ENCODE measurements at regions not wholly inside any gene's neighbourhood (a gene's known extent, or its start where the extent isn't known, plus 50 kb on each side); places are given as distances from the start of the nearest gene placed in this dataset.

- H3K4me1 Mint-ChIP-seq (ENCODE audit: low read depth, unreplicated experiment) = peaks cover 12% of the 10 kb centered on the region
- no TSS peak for BruUV-seq (replicated peaks)
- no peak for TF ChIP-seq CTCF (IDR thresholded peaks at IDR 0.05; ENCODE audit: unreplicated experiment)
- peaks cover 41% of the 10 kb centered on the region for H3K27me3 Mint-ChIP-seq (ENCODE audit: unreplicated experiment)
- H3K36me3 Mint-ChIP-seq (ENCODE audit: insufficient read depth, unreplicated experiment) = no peaks in the 10 kb centered on the region
- H3K4me3 Mint-ChIP-seq (ENCODE audit: low read depth, unreplicated experiment) = no peak overlapping the region
- DNase-seq = no peak
- CTCF ChIA-PET = no interaction called here
- no peaks in the 10 kb centered on the region for H3K9me3 Mint-ChIP-seq (ENCODE audit: low read depth, unreplicated experiment)
- H3K27ac Mint-ChIP-seq (ENCODE audit: unreplicated experiment) = no peak overlapping the region
- intact Hi-C loops (cut with micrococcal nuclease; ENCODE audit: unreplicated experiment) = no loop called here
Measured at GRCh38 chr2:223219872-223220657, 168.1 kb downstream of the KCNE4 start.

- peaks cover 12% of the 10 kb centered on the region for H3K4me1 Mint-ChIP-seq (ENCODE audit: low read depth, unreplicated experiment)
- no peak for DNase-seq
- intact Hi-C loops (cut with micrococcal nuclease; ENCODE audit: unreplicated experiment) = no loop called here
- no peak for TF ChIP-seq CTCF (IDR thresholded peaks at IDR 0.05; ENCODE audit: unreplicated experiment)
- BruUV-seq (replicated peaks) = no TSS peak
- CTCF ChIA-PET = no interaction called here
- no peak overlapping the region for H3K27ac Mint-ChIP-seq (ENCODE audit: unreplicated experiment)
- H3K27me3 Mint-ChIP-seq (ENCODE audit: unreplicated experiment) = peaks cover 35% of the 10 kb centered on the region
- no peak overlapping the region for H3K4me3 Mint-ChIP-seq (ENCODE audit: low read depth, unreplicated experiment)
- H3K36me3 Mint-ChIP-seq (ENCODE audit: insufficient read depth, unreplicated experiment) = no peaks in the 10 kb centered on the region
- H3K9me3 Mint-ChIP-seq (ENCODE audit: low read depth, unreplicated experiment) = no peaks in the 10 kb centered on the region
Measured at GRCh38 chr2:223220658-223220925, 168.6 kb downstream of the KCNE4 start.

GRCh38 chr2:223221139-223221835, 169.3 kb downstream of the KCNE4 start:
- Mint-ChIP-seq H3K9me3 (ENCODE audit: low read depth, unreplicated experiment) (no peaks in the 10 kb centered on the region), H3K27me3 (ENCODE audit: unreplicated experiment) (peaks cover 28% of the 10 kb centered on the region), H3K4me1 (ENCODE audit: low read depth, unreplicated experiment) (peaks cover 12% of the 10 kb centered on the region), H3K36me3 (ENCODE audit: insufficient read depth, unreplicated experiment) (no peaks in the 10 kb centered on the region), H3K4me3 (ENCODE audit: low read depth, unreplicated experiment) (no peak overlapping the region), H3K27ac (ENCODE audit: unreplicated experiment) (no peak overlapping the region)
- TF ChIP-seq CTCF (IDR thresholded peaks at IDR 0.05; ENCODE audit: unreplicated experiment) = no peak
- peak; percentile 4 for DNase-seq
- CTCF ChIA-PET = no interaction called here
- intact Hi-C loops (cut with micrococcal nuclease; ENCODE audit: unreplicated experiment) = no loop called here
- BruUV-seq (replicated peaks) = no TSS peak

- intact Hi-C loops (cut with micrococcal nuclease; ENCODE audit: unreplicated experiment) = no loop called here
- DNase-seq = peak; percentile 12
- Mint-ChIP-seq H3K27ac (ENCODE audit: unreplicated experiment) (no peak overlapping the region), H3K4me1 (ENCODE audit: low read depth, unreplicated experiment) (peaks cover 12% of the 10 kb centered on the region), H3K4me3 (ENCODE audit: low read depth, unreplicated experiment) (no peak overlapping the region), H3K36me3 (ENCODE audit: insufficient read depth, unreplicated experiment) (no peaks in the 10 kb centered on the region), H3K9me3 (ENCODE audit: low read depth, unreplicated experiment) (no peaks in the 10 kb centered on the region), H3K27me3 (ENCODE audit: unreplicated experiment) (peaks cover 23% of the 10 kb centered on the region)
- CTCF ChIA-PET = no interaction called here
- TF ChIP-seq CTCF (IDR thresholded peaks at IDR 0.05; ENCODE audit: unreplicated experiment) = no peak
- BruUV-seq (replicated peaks) = no TSS peak
Measured at GRCh38 chr2:223222397-223222796, 170.4 kb downstream of the KCNE4 start.
